ENCODE measurements at regions not wholly inside any gene's neighbourhood (a gene's known extent, or its start where the extent isn't known, plus 50 kb on each side); places are given as distances from the start of the nearest gene placed in this dataset.
"Not testable (repeated sequence)": the region's sequence is repeated elsewhere in the genome, so short reads cannot be mapped to it uniquely, and the experiment has no call there.

DNA sequence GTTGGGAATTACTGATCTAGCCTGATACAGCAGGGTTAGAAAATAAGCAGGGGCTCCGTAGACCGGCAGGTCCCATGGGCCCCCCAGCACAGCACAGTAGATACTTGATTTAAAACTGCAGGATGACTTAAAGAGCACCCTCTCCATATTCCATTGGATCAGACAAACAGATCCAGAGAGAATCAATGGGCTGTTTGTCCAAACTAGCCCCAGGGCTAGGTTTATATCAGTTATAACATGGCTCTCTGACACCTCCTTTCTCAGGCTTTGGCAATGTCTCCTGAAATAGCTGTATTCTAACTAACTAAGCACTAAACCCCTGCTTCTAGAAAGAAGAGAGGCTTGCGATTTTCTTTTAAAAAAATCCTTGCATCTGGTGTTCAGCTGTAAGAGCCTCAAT is 100.4 kb upstream of the GALNT18 start:
- DNase-seq (ENCODE audit: low read depth), result no peak
- no peak overlapping the region for H3K4me3 ChIP-seq (ENCODE audit: low read length)
- TF ChIP-seq, protein P1, sequence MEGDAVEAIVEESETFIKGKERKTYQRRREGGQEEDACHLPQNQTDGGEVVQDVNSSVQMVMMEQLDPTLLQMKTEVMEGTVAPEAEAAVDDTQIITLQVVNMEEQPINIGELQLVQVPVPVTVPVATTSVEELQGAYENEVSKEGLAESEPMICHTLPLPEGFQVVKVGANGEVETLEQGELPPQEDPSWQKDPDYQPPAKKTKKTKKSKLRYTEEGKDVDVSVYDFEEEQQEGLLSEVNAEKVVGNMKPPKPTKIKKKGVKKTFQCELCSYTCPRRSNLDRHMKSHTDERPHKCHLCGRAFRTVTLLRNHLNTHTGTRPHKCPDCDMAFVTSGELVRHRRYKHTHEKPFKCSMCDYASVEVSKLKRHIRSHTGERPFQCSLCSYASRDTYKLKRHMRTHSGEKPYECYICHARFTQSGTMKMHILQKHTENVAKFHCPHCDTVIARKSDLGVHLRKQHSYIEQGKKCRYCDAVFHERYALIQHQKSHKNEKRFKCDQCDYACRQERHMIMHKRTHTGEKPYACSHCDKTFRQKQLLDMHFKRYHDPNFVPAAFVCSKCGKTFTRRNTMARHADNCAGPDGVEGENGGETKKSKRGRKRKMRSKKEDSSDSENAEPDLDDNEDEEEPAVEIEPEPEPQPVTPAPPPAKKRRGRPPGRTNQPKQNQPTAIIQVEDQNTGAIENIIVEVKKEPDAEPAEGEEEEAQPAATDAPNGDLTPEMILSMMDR (conservative IDR thresholded peaks at IDR 0.05; ENCODE audit: low read length), result no peak

GRCh38 chr11:11718511-11718910 is 96.7 kb upstream of the GALNT18 start:
- no peak for DNase-seq (ENCODE audit: low read depth)
- no peak overlapping the region for H3K4me3 ChIP-seq (ENCODE audit: low read length)
- TF ChIP-seq, protein P1 (conservative IDR thresholded peaks at IDR 0.05; ENCODE audit: low read length), result no peak

GRCh38 chr11:11717064-11717725 is 95.4 kb upstream of the GALNT18 start:
- TF ChIP-seq, protein P1 (conservative IDR thresholded peaks at IDR 0.05; ENCODE audit: low read length), result no peak
- no peak overlapping the region for H3K4me3 ChIP-seq (ENCODE audit: low read length)
- DNase-seq (ENCODE audit: low read depth), result no peak

GRCh38 chr11:11715075-11715474 is 93.3 kb upstream of the GALNT18 start:
- not testable (repeated sequence) for DNase-seq (ENCODE audit: low read depth); H3K4me3 ChIP-seq (ENCODE audit: low read length)

DNA sequence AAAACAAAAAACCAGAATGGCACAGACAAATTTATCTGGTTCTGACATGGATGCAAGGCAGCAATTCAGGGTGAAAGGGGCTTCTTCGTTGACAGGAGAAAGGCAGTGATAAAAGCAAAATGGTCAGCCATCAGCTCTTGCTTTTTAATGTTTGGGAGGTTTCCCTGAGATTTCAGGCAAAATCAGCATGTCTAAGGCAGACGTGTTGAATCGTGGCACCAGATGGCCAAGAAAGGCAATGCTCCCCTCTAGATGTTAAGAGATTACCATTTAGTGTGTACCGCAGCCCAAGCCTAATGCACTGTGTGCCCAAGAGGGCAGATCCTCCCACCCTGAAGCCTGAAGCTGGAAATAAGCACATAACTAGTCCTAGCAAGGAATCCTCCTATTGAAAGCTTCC is 88.8 kb upstream of the GALNT18 start:
- TF ChIP-seq, protein P1 (conservative IDR thresholded peaks at IDR 0.05; ENCODE audit: low read length), result no peak
- no peak for DNase-seq (ENCODE audit: low read depth)
- H3K4me3 ChIP-seq (ENCODE audit: low read length), result no peak overlapping the region

DNA sequence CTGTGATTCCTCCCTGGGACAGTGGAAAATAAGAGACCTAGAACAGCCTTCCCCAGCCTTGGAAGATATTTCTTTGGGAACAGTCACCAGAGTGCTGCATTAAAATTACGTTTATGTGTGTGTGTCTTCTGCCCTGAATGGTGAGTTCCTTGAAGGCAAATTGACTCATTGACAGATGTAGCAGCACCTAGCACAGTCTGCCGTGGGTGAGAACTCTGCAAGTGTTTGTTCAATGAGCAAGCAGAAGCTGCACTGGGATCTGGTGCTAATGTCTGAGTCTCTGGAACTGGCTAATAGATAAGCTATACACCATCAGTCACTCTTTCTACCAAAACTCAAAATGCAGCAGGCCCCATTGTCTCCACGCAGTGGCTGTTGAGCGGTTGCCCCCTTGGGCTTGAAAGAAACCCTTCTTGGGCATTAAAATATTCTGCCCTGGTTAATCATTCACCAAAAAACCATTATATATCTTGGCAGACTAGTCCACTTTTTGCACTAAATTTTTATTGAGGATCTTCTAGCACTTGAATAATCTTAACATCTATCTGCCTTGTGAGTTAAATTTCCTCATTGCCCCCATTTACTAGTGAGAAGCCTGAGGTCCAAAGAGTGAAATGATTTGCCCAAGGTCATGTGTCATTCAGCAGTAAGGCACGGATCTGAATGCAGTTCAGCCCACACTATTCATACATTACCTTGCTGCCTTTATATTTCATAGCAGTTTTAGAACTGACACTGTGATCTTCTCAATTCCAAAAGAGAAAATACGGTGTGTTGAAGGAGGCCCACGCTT is 87.8 kb upstream of the GALNT18 start:
- DNase-seq (ENCODE audit: low read depth), result no peak
- TF ChIP-seq, protein P1 (conservative IDR thresholded peaks at IDR 0.05; ENCODE audit: low read length), result no peak
- no peak overlapping the region for H3K4me3 ChIP-seq (ENCODE audit: low read length)

- DNase-seq (ENCODE audit: low read depth), result peak; percentile 4
- TF ChIP-seq, protein P1 (conservative IDR thresholded peaks at IDR 0.05; ENCODE audit: low read length), result no peak
- no peak overlapping the region for H3K4me3 ChIP-seq (ENCODE audit: low read length)
Measured at GRCh38 chr11:11708256-11708655, 86.5 kb upstream of the GALNT18 start.
